ENCODE measurements at regions not wholly inside any gene's neighbourhood (a gene's known extent, or its start where the extent isn't known, plus 50 kb on each side); places are given as distances from the start of the nearest gene placed in this dataset.

- H4K20me1 ChIP-seq (replicated peaks; ENCODE audit: control insufficient read depth, insufficient read depth, low read length) = no peaks in the 10 kb centered on the region
- no peaks in the 10 kb centered on the region; a peak in 1 of 5 replicates for H3K4me1 ChIP-seq (replicated peaks in 1 of 2; ENCODE audit: control insufficient read depth in 2 of 2, insufficient read depth in 2 of 2, low read length in 2 of 2)
- 15% methylated on average over 4 of the region's 4 CpGs for WGBS (ENCODE audit: insufficient coverage, low coverage, missing lambda C conversion rate)
- no peaks in the 10 kb centered on the region for H3K79me2 ChIP-seq (ENCODE audit: control insufficient read depth, insufficient read depth, low read length)
- in situ Hi-C loops (cut with MboI) (no loop called here), intact Hi-C loops (cut with micrococcal nuclease) (no loop called here)
- no peak for ATAC-seq
- H3K9ac ChIP-seq (ENCODE audit: insufficient read depth in 1 of 2, low read depth in 2 of 2, low read length in 2 of 2) = no peak overlapping the region
- H3K27me3 ChIP-seq (ENCODE audit: control insufficient read depth in 2 of 2, insufficient read depth in 2 of 2, low read length in 2 of 2) = no peaks in the 10 kb centered on the region
- no peak overlapping the region for H2AFZ ChIP-seq (ENCODE audit: low read depth, low read length)
- no peaks in the 10 kb centered on the region for H3K9me3 ChIP-seq (replicated peaks; ENCODE audit: control insufficient read depth, insufficient read depth, low read depth, low read length)
- no peak overlapping the region for H3K4me3 ChIP-seq
- no peak for TF ChIP-seq NONO (IDR thresholded peaks at IDR 0.05; ENCODE audit: low read depth in 2 of 2, low read length in 1 of 2)
- no peak for TF ChIP-seq POLR2G (IDR thresholded peaks at IDR 0.05; ENCODE audit: low read depth, low read length)
- TF ChIP-seq ETV5 (CRISPR knock-in tag; IDR thresholded peaks at IDR 0.05; ENCODE audit: low read depth) = no peak
- no peak for TF ChIP-seq USF1 (CRISPR knock-in tag; IDR thresholded peaks at IDR 0.05)
- TF ChIP-seq ZZZ3 (IDR thresholded peaks at IDR 0.05) = no peak
- TF ChIP-seq CBX8 (IDR thresholded peaks at IDR 0.05; ENCODE audit: borderline replicate concordance, extremely low read depth, low read depth, low read length, poor library complexity, severe bottlenecking) = no peak
- no peak for TF ChIP-seq ZNF239 (CRISPR knock-in tag; IDR thresholded peaks at IDR 0.05)
- TF ChIP-seq ZNF699 (CRISPR knock-in tag; IDR thresholded peaks at IDR 0.05; ENCODE audit: insufficient replicate concordance) = no peak
- no peak overlapping the region for H3K4me2 ChIP-seq (ENCODE audit: insufficient read depth, low read length)
- POLR2A ChIA-PET = no interaction called here
- no peaks in the 10 kb centered on the region for H3K36me3 ChIP-seq (ENCODE audit: control insufficient read depth, insufficient read depth, low read length)
- no peak for FAIRE-seq
- CTCF ChIA-PET (ENCODE audit: low intra/inter-chr PET ratio) = no interaction called here
- no peak for DNase-seq (ENCODE audit: extremely low read depth in 1 of 4, low spot score in 3 of 4)
- no peak overlapping the region for H3K27ac ChIP-seq (ENCODE audit: extremely low read depth, low read depth, low read length)
- BruUV-seq (replicated peaks) = no TSS peak
- H3K9me1 ChIP-seq (ENCODE audit: control insufficient read depth, insufficient read depth, low read length) = no peaks in the 10 kb centered on the region
Measured at GRCh38 chr5:121755266-121755665, 96.4 kb upstream of the FTMT start.

Measured in K562 (cell line).